PC-9 (cell line): ENCODE measurements at regions not wholly inside any gene's neighbourhood (a gene's known extent, or its start where the extent isn't known, plus 50 kb on each side); places are given as distances from the start of the nearest gene placed in this dataset.

ENCODE experiments used
- CTCF ChIP-seq: fragments of 200-600 bp; sonication (generic); conservative IDR thresholded peaks from 2 replicates; pipeline ENCODE4 v1.6.1; 2017; ENCODE audit warnings: mixed run types, antibody characterized with exemption, mild to moderate bottlenecking, moderate library complexity
- EZH2 ChIP-seq: fragments of 200-600 bp; sonication (generic); IDR thresholded peaks from 2 replicates; pipeline ENCODE4 v1.8.0; 2017; ENCODE audit warnings: antibody characterized with exemption, low read depth

GRCh38 chr7:98685541-98685940 is 68.5 kb downstream of the NPTX2 start:
- no peak for TF ChIP-seq CTCF
- TF ChIP-seq EZH2: no peak
